HuH-7 (cell line): ENCODE measurements at regions not wholly inside any gene's neighbourhood (a gene's known extent, or its start where the extent isn't known, plus 50 kb on each side); places are given as distances from the start of the nearest gene placed in this dataset.
A peak's percentile ranks its signal among the peaks of the same experiment; 100 is the strongest.
"Not testable (repeated sequence)": the region's sequence is repeated elsewhere in the genome, so short reads cannot be mapped to it uniquely, and the experiment has no call there.

ENCODE experiments used
- DNase-seq: peaks from one replicate; pipeline ENCODE4 v3.0.0; 2011; ENCODE audit warnings: low spot score

GRCh38 chr13:103883698-103884097 lies 817.5 kb upstream of the SLC10A2 start:
- DNase-seq, result no peak

- DNase-seq, result peak; percentile 12
These were observed 816.9 kb upstream of the SLC10A2 start for GRCh38 chr13:103883164-103883563.

GRCh38 chr13:103880146-103880545 lies 813.9 kb upstream of the SLC10A2 start:
- not testable (repeated sequence) for DNase-seq

GRCh38 chr13:103878891-103879605 lies 812.8 kb upstream of the SLC10A2 start:
- DNase-seq, result no peak

DNA sequence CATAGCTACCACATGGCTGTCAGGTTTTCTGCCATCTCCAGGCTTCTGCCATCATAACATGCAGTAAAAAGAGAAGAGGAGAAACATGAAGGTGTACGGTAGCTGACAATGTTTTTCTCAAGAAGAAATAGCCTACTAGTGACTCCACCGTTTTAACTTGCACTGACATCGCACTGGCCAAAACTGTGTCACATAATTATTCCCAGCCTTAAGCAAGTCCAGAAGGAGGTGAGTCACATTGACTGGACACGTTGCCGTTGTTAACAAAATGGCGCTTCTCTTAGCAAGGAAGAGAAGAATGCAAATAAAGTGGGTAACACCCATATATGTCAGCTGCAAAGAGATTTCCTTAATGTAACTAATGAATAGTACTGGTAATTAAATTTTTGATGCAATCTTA lies 810.4 kb upstream of the SLC10A2 start:
- no peak for DNase-seq

DNA sequence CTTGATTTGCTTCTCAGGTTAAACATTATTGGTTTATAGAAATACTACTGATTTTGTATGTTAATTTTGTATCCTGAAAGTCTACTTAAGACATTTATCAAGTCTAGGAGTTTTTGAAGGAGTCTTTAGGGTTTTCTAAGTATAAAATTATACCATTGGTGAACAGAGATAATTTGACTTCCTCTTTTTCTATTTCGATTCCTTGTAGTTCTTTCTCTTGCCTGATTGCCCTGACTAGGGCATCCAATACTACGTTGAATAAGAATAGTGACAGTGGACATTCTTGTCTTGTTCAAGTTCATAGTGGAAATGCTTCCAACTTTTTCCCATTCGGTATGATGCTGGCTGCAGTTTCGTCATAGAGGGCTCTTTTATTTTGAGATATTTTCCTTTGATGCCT lies 807.5 kb upstream of the SLC10A2 start:
- DNase-seq, result no peak

DNA sequence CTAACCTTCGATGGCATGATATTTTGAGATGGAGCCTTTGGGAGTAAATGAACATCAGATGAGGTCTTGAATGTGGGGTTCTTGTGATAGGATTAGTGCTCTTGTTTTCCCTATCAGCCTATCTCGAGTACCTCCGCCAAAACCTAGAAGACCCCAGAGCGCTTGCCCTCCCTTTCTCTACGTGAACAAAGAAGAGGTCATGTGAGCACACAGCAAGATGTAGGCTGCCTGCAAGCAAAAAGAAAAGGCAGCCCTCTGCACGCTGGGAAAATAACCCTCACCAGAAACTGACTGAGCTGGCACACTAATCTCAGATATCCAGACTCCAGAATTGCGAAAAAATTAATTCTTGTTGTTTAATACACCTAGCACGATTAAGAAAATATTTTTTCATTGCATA lies 799.8 kb upstream of the SLC10A2 start:
- DNase-seq, result no peak

- no peak for DNase-seq
These were observed 796.3 kb upstream of the SLC10A2 start for GRCh38 chr13:103862525-103862924.

DNA sequence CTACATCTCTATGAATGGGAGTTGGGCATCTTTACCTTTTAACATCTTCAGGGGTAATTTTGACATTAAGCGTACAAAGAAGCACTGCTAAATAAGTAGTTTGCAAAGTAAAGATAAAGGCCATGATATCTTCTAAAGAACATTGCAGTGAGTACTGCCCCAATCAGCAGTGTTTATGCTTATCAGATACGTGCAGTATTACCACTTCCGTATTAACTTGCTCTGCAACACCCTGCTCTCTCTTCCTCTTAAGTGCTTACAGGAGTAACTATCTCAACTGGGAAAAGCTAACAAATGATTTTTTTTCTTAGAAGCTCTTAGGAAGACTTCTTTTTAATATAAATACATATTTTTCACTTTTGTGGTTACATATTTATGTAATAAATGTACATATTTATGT lies 793.7 kb upstream of the SLC10A2 start:
- no peak for DNase-seq

DNA sequence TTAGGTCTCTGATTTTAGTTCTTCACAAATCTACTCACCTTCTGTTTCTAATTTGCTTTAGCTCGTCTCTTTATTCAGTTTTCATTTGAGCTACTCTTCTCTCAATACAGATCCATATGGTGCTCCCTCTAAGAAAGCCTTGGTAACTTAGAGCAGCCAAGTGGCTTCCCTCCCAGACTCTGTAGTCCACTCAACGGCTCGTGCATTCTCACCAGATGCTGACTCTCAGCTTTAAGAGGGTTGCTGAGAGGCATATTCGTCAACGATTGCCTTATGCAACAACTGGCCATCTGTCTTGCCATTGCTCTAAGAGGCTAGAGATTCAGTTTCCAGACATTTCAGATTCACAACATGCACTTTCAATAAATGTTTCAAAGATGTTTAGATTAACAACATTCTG lies 785.8 kb upstream of the SLC10A2 start:
- no peak for DNase-seq

- no peak for DNase-seq
These were observed 778.3 kb upstream of the SLC10A2 start for GRCh38 chr13:103844471-103844870.

- no peak for DNase-seq
These were observed 773.2 kb upstream of the SLC10A2 start for GRCh38 chr13:103839460-103839859.

DNA sequence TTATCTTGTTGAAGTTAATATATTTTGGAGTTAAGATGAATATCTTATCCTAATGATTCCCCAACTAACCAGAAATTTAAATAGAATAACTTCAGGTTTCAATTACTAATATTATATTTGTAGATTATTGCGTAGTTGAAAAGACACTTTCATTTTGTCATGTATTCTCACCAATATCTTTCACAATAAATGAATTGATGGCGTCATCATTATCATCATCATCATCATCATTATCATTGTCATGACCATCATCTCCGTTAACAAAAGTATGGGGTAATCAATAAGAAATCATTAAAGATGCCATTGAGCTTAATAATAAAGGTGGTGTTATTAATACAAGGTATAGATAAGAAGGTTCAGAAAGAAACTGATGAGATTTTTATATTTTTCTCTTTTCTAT lies 768.8 kb upstream of the SLC10A2 start:
- no peak for DNase-seq

GRCh38 chr13:103833294-103833852 lies 767.2 kb upstream of the SLC10A2 start:
- no peak for DNase-seq

DNA sequence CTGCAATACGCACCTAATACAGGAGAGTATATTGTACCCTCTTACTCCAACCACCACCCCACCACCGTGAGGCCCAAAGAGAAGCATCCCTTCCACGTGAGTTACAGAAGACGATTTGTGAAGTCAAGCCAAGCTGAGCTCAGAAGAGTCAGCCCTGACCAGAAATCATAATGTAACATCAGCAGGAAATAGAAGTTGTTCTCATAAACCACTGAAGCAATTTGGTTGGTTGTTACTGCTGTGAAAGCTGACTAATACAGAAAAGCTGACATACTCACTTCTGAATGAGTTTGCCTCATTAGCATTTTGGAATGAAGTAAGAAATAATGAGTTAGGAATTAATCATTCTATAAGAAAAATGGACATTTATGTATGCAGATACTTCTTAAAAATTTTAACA lies 749.4 kb upstream of the SLC10A2 start:
- no peak for DNase-seq

DNA sequence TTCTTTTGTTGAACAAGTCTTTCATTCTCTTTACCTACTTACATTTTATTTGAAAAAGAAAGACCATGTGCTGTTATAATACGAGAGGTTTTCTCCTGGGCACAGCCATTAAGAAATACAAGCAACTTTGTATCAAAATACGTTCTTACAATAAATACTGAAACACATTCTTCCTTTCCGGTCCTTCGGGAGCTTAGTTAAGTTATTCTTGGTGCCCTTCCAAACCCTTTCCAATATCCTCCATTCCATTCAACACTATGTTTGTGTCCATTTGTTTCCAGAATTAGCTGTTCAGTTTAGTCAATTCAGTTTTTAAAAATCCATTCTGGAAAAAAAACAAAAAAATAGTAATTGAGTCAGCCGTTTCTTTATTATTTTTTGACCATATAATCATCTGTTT lies 746.8 kb upstream of the SLC10A2 start:
- DNase-seq, result no peak

GRCh38 chr13:103812558-103812957 lies 746.3 kb upstream of the SLC10A2 start:
- no peak for DNase-seq

GRCh38 chr13:103810026-103810425 lies 743.8 kb upstream of the SLC10A2 start:
- DNase-seq, result no peak

DNA sequence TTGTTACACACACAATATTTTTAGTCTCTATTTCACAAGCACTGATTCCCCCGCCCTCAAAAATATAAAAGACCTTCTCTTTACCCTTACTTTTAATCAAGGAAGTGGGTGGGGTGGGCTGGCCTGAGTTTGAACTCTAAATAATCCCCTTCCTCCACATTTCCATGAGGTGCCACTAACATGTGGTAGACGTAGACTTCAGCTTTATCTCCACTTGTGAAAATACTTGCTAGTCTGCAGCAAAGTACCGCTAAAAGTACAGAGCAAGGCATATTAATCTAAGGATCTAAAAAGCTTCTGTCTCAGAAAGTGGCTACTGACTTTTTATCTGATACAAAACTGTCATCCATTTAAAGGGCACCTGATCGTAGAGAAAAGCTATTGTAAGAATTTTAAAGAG lies 739.6 kb upstream of the SLC10A2 start:
- DNase-seq, result no peak

DNA sequence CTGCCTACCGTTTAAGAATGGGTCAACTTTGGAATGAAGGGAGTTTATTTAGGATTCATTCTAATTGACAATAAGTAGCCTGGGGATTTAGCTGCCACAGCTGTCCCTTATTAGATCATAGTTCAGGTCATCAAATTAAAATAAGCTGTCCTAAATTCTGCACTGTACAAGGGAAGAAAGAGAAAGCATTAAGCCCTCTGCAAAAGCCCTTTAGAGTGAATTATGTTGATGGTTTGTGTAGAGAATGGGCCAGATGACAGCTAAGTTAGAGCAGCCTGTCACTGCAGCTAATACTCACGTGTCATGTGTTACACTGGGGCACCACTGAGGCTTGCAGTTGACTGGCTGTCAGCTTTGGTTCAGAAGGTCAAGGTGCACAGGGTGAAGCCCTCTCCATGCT lies 737.1 kb upstream of the SLC10A2 start:
- no peak for DNase-seq

DNA sequence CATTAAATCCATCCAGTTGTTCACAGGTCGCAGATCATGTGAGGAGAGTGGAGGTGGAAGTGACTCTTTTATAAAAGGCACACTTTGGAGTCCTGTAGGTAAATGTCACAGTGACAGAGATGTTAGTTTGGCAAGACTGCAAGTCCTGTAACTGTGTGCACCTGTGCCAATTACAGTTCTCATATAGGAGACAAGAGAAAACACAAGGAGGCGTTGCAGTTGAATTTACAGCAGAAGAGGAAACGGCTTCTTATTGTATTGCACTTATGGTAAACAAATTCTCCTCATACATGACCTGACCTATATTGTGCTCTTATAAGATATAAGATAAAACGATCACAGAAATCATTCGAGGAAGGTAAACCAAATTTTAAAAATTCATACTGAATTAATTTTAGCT lies 732.8 kb upstream of the SLC10A2 start:
- DNase-seq, result no peak

GRCh38 chr13:103795892-103796478 lies 729.8 kb upstream of the SLC10A2 start:
- no peak for DNase-seq

- DNase-seq, result no peak
These were observed 728.3 kb upstream of the SLC10A2 start for GRCh38 chr13:103794526-103794925.
